H1 (cell line): ENCODE measurements at regions not wholly inside any gene's neighbourhood (a gene's known extent, or its start where the extent isn't known, plus 50 kb on each side); places are given as distances from the start of the nearest gene placed in this dataset.

ENCODE experiments used
- CTCF ChIA-PET: fragments of 300-600 bp; sonication (Branson Sonifier 250); formaldehyde crosslinking; loops from one replicate; lab custom pipeline; 2021; ENCODE audit not compliant: partially characterized antibody; lab: Charles Lee
- POLR2A ChIA-PET: fragments of 300-600 bp; sonication (Branson Sonifier 250); formaldehyde crosslinking; loops from one replicate; lab custom pipeline; 2021; ENCODE audit warnings: inconsistent platforms; ENCODE audit not compliant: partially characterized antibody; lab: Charles Lee
- DNase-seq, 2 experiments: peaks; one replicate each; pipeline versions ENCODE4 v3.0.0 to v3.0.0-alpha.2; 2010 to 2022; ENCODE audit warnings: low spot score in 2 of 2, low read depth in 1 of 2, mixed read lengths in 1 of 2
- FAIRE-seq: peaks from 2 replicates; lab custom pipeline; 2011; peaks lifted over from hg19 to GRCh38; lab: Jason Lieb, UNC
- H2AFZ ChIP-seq: 2 replicates; pipeline ENCODE4 v1.8.1; 2012; ENCODE audit warnings: low read length, inconsistent platforms
- H2AK5ac ChIP-seq: 2 replicates; pipeline ENCODE4 v1.6.1; 2013; ENCODE audit warnings: low read depth, low read length
- H2BK120ac ChIP-seq: replicated peaks from 2 replicates; pipeline ENCODE3; 2013; ENCODE audit warnings: low read depth, low read length, inconsistent platforms
- H2BK12ac ChIP-seq: 2 replicates; pipeline ENCODE4 v1.6.1; 2013; ENCODE audit warnings: low read depth, low read length
- H2BK15ac ChIP-seq: 2 replicates; pipeline ENCODE4 v1.6.1; 2013; ENCODE audit warnings: low read length
- H2BK20ac ChIP-seq: 2 replicates; pipeline ENCODE4 v1.6.1; 2013; ENCODE audit warnings: low read length
- H2BK5ac ChIP-seq: 2 replicates; pipeline ENCODE4 v1.6.1; 2013; ENCODE audit warnings: low read depth, low read length
- H3K14ac ChIP-seq: 2 replicates; pipeline ENCODE4 v1.6.1; 2013; ENCODE audit warnings: inconsistent platforms; ENCODE audit not compliant: insufficient read length
- H3K18ac ChIP-seq: 2 replicates; pipeline ENCODE4 v1.6.1; 2013; ENCODE audit warnings: low read length; ENCODE audit errors: extremely low read depth
- H3K23ac ChIP-seq: 2 replicates; pipeline ENCODE4 v1.6.1; 2013; ENCODE audit warnings: inconsistent platforms; ENCODE audit not compliant: insufficient read length
- H3K23me2 ChIP-seq: 2 replicates; pipeline ENCODE4 v1.6.1; 2013; ENCODE audit warnings: low read depth, low read length
- H3K27ac ChIP-seq: 2 replicates; pipeline ENCODE4 v1.6.1; 2011; ENCODE audit warnings: low read depth, low read length, inconsistent platforms
- H3K27me3 ChIP-seq, 4 experiments: replicated peaks in 1 of 4; 1 replicate in 1 of 4; 2 replicates in 3 of 4; pipeline versions ENCODE4 v1.6.1 to v1.8.1; 2011 to 2013; ENCODE audit warnings: low read length in 3 of 4, mild to moderate bottlenecking in 3 of 4, inconsistent platforms in 2 of 4, mixed read lengths in 2 of 4, moderate library complexity in 1 of 4; ENCODE audit not compliant: control insufficient read depth in 3 of 4, insufficient read depth in 3 of 4; ENCODE audit errors: extremely low read depth in 1 of 4
- H3K36me3 ChIP-seq, 4 experiments: 2 replicates each; pipeline versions ENCODE4 v1.6.1 to v1.8.1; 2011 to 2013; ENCODE audit warnings: mild to moderate bottlenecking in 4 of 4, low read length in 3 of 4, moderate library complexity in 2 of 4, control low read depth in 1 of 4, inconsistent platforms in 1 of 4; ENCODE audit not compliant: insufficient read depth in 4 of 4, control insufficient read depth in 2 of 4
- H3K4ac ChIP-seq: replicated peaks from 2 replicates; pipeline ENCODE3; 2013; ENCODE audit warnings: low read length, low read depth, mixed read lengths, inconsistent platforms; ENCODE audit not compliant: insufficient read length
- H3K4me1 ChIP-seq, 4 experiments: replicated peaks in 1 of 4; 1 replicate in 1 of 4; 2 replicates in 3 of 4; pipeline versions ENCODE4 v1.6.1 to v1.8.1; 2011 to 2013; ENCODE audit warnings: low read length in 3 of 4, inconsistent platforms in 2 of 4, mixed read lengths in 1 of 4; ENCODE audit not compliant: insufficient read depth in 4 of 4, control insufficient read depth in 3 of 4
- H3K4me2 ChIP-seq, 2 experiments: 2 replicates each; pipeline versions ENCODE4 v1.6.1 to v1.8.1; 2011 to 2013; ENCODE audit warnings: low read depth in 2 of 2, low read length in 2 of 2, control low read depth in 1 of 2, inconsistent platforms in 1 of 2, mild to moderate bottlenecking in 1 of 2; ENCODE audit not compliant: insufficient read depth in 1 of 2
- H3K4me3 ChIP-seq, 4 experiments: fragments of 200-600, 300-600 bp in 1 of 4; sonication (generic), shearing (Covaris generic), sonication (Bioruptor Twin) in 1 of 4; 2 replicates each; pipeline versions ENCODE4 v1.5.1 to v1.8.1; 2011 to 2016; ENCODE audit warnings: low read length in 4 of 4, low read depth in 3 of 4, control low read depth in 2 of 4, inconsistent platforms in 2 of 4, mild to moderate bottlenecking in 2 of 4, mixed read lengths in 1 of 4, moderate library complexity in 1 of 4; ENCODE audit not compliant: insufficient read depth in 2 of 4; ENCODE audit errors: extremely low read depth in 1 of 4
- H3K56ac ChIP-seq: replicated peaks from 2 replicates; pipeline ENCODE3; 2013; ENCODE audit warnings: low read depth, mild to moderate bottlenecking, mixed read lengths, low read length, inconsistent platforms; ENCODE audit not compliant: insufficient read length
- H3K79me1 ChIP-seq: 2 replicates; pipeline ENCODE4 v1.6.1; 2013; ENCODE audit warnings: low read depth, low read length, control low read depth
- H3K79me2 ChIP-seq, 2 experiments: 2 replicates each; pipeline versions ENCODE4 v1.6.1 to v1.8.1; 2012 to 2013; ENCODE audit warnings: low read length in 2 of 2, mild to moderate bottlenecking in 2 of 2, inconsistent platforms in 1 of 2; ENCODE audit not compliant: insufficient read depth in 2 of 2, control insufficient read depth in 1 of 2
- H3K9ac ChIP-seq, 4 experiments: replicated peaks in 1 of 4; 1 replicate in 1 of 4; 2 replicates in 3 of 4; pipeline versions ENCODE4 v1.6.1 to v1.8.1; 2011 to 2013; ENCODE audit warnings: low read depth in 3 of 4, low read length in 3 of 4, control low read depth in 2 of 4, mild to moderate bottlenecking in 2 of 4, moderate library complexity in 2 of 4, inconsistent platforms in 1 of 4; ENCODE audit errors: extremely low read depth in 1 of 4
- H3K9me3 ChIP-seq, 2 experiments: 2 replicates each; pipeline versions ENCODE4 v1.6.1 to v1.8.1; 2012 to 2013; ENCODE audit warnings: mild to moderate bottlenecking in 2 of 2, moderate library complexity in 2 of 2, control low read depth in 1 of 2, inconsistent platforms in 1 of 2, low read depth in 1 of 2, low read length in 1 of 2, mixed read lengths in 1 of 2; ENCODE audit not compliant: insufficient read depth in 2 of 2
- H4K20me1 ChIP-seq, 2 experiments: replicated peaks in 1 of 2; 2 replicates each; pipeline versions ENCODE3 to v1.8.1; 2011 to 2013; ENCODE audit warnings: inconsistent platforms in 2 of 2, low read length in 2 of 2, mild to moderate bottlenecking in 1 of 2; ENCODE audit not compliant: insufficient read depth in 2 of 2, control insufficient read depth in 1 of 2
- H4K5ac ChIP-seq: 2 replicates; pipeline ENCODE4 v1.6.1; 2013; ENCODE audit warnings: low read length, low read depth, mixed read lengths, inconsistent platforms; ENCODE audit not compliant: insufficient read length
- H4K8ac ChIP-seq: 2 replicates; pipeline ENCODE4 v1.8.0; 2013; ENCODE audit warnings: mild to moderate bottlenecking, moderate library complexity, low read length, inconsistent platforms; ENCODE audit not compliant: insufficient read depth; ENCODE audit errors: extremely low read depth
- H4K91ac ChIP-seq: replicated peaks from 2 replicates; pipeline ENCODE3; 2013; ENCODE audit warnings: low read length, mixed read lengths, inconsistent platforms; ENCODE audit not compliant: insufficient read length
- BACH1 ChIP-seq: IDR thresholded peaks from 2 replicates; pipeline ENCODE4 v1.6.1; 2012; ENCODE audit warnings: low read length, improper control_type of control experiment
- CEBPB ChIP-seq: IDR thresholded peaks from 2 replicates; pipeline ENCODE4 v1.6.1; 2012; ENCODE audit warnings: low read depth, low read length
- CHD2 ChIP-seq: IDR thresholded peaks from 2 replicates; pipeline ENCODE4 v1.6.1; 2012; ENCODE audit warnings: low read length, improper control_type of control experiment
- GTF2F1 ChIP-seq: IDR thresholded peaks from 2 replicates; pipeline ENCODE4 v1.6.1; 2012; ENCODE audit warnings: low read depth, low read length, improper control_type of control experiment, borderline replicate concordance
- KDM1A ChIP-seq: fragments of 200-600, 300-600 bp; sonication (generic); IDR thresholded peaks from 2 replicates; pipeline ENCODE4 v1.7.1; 2016; ENCODE audit warnings: mild to moderate bottlenecking, low read length, borderline replicate concordance
- POLR2A ChIP-seq, 2 experiments: IDR thresholded peaks; 1 replicate in 1 of 2; 2 replicates in 1 of 2; pipeline ENCODE4 v1.6.1; 2011; ENCODE audit warnings: low read depth in 2 of 2, low read length in 2 of 2, mild to moderate bottlenecking in 2 of 2; ENCODE audit errors: control extremely low read depth in 1 of 2
- SP2 ChIP-seq: IDR thresholded peaks from 2 replicates; pipeline ENCODE4 v1.6.1; 2012; ENCODE audit warnings: mild to moderate bottlenecking, low read length, inconsistent platforms
- TAF1 ChIP-seq: IDR thresholded peaks from 2 replicates; pipeline ENCODE4 v1.6.1; 2011; ENCODE audit warnings: mild to moderate bottlenecking, low read depth, low read length
- TAF7 ChIP-seq: optimal IDR thresholded peaks from 2 replicates; pipeline ENCODE3; 2011; ENCODE audit warnings: low read depth, mild to moderate bottlenecking, inconsistent platforms, low read length, moderate library complexity, borderline replicate concordance
- YY1 ChIP-seq: IDR thresholded peaks from 2 replicates; pipeline ENCODE4 v1.6.1; 2011; ENCODE audit warnings: low read depth, mild to moderate bottlenecking, low read length
- WGBS, 2 experiments: shearing (Covaris generic) in 1 of 2; methylation state at CpG; one replicate each; pipeline versions ENCODE4 v1.1.6 to v1.1.7; 2013 to 2015; ENCODE audit warnings: low lambda C conversion rate in 2 of 2, mixed read lengths in 2 of 2, inconsistent platforms in 1 of 2, low coverage in 1 of 2, missing lambda C conversion rate in 1 of 2; ENCODE audit not compliant: insufficient replicate concordance in 2 of 2, insufficient coverage in 1 of 2, insufficient read length in 1 of 2; ENCODE audit errors: extremely low coverage in 1 of 2, missing lambda C conversion rate in 1 of 2; 5-methylcytosine and 5-hydroxymethylcytosine counted together
- TF ChIP-seq, protein P1 (sequence below): IDR thresholded peaks from 2 replicates; pipeline ENCODE4 v1.6.1; 2012; ENCODE audit warnings: inconsistent platforms

DNA sequence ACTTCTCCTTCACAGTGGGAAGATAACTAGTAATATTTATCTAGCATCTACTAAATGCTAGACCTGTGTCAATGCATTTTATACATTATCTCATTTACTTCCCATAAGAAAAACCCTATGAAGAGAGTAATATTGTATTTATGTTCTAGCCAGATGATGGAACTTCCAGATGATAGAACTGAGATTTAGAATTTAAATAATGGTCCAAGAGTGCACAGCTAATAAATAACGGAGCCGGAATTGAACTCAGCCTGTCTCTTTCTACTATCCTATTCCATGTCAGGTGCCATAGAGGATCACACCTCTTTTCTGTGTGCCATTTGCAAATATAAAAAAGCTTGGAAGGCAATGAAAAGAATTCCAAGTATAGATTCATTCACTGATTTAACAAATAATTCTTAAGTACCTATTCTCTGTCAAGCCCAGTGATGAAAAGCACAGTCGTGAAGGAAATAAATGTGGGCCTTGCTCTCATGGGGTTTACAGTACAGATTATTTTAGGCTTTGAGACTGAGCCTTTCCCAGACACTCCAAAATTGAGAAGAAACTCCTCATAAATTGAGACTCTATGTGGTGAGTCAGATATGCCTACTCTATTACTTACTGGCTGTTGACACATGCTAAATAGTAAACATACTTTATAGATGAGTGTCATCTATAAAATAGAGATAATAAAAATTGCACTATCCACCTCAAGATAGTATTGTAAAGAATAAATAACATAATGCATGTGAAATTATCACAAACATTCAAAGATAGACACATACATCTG is 378.0 kb upstream of the PRMT6 start:
- POLR2A ChIA-PET: no interaction called here
- no peak overlapping the region for H3K4ac ChIP-seq
- no peaks in the 10 kb centered on the region for H3K79me1 ChIP-seq
- H3K4me2 ChIP-seq: no peak overlapping the region
- no peaks in the 10 kb centered on the region for H4K20me1 ChIP-seq
- DNase-seq: no peak
- no peaks in the 10 kb centered on the region for H3K23me2 ChIP-seq
- no peaks in the 10 kb centered on the region for H3K27me3 ChIP-seq
- no peak overlapping the region for H2AK5ac ChIP-seq
- no peak overlapping the region for H4K91ac ChIP-seq
- H3K9me3 ChIP-seq: no peaks in the 10 kb centered on the region
- H3K14ac ChIP-seq: no peak overlapping the region
- H2BK120ac ChIP-seq: no peak overlapping the region
- no peaks in the 10 kb centered on the region for H3K79me2 ChIP-seq
- peaks cover 0 to 3% (median 0%) of the 10 kb centered on the region in 4 experiments; a peak in 3 of 7 replicates for H3K4me1 ChIP-seq
- no peak overlapping the region for H3K18ac ChIP-seq
- no peak overlapping the region for H3K9ac ChIP-seq
- H3K36me3 ChIP-seq: no peaks in the 10 kb centered on the region
- no peak overlapping the region for H3K4me3 ChIP-seq
- no peak overlapping the region for H2BK15ac ChIP-seq
- FAIRE-seq: no peak
- H2BK12ac ChIP-seq: no peak overlapping the region
- no peak overlapping the region for H4K8ac ChIP-seq
- no peak overlapping the region for H3K56ac ChIP-seq
- no peak overlapping the region for H4K5ac ChIP-seq
- CTCF ChIA-PET: interaction anchor here (0.8 kb wide), 1 partner anchor 11 kb away, joined by 3 read pairs; no protein-coding TSS in a partner anchor
- H2BK5ac ChIP-seq: no peak overlapping the region
- H3K23ac ChIP-seq: no peak overlapping the region
- WGBS, 2 experiments: 94% methylated on average over 3 of the region's 3 CpGs; no CpG with 5 or more reads in 1 of the 2 experiments
- no peak overlapping the region for H2AFZ ChIP-seq
- H3K27ac ChIP-seq: no peak overlapping the region
- H2BK20ac ChIP-seq: no peak overlapping the region
- TF ChIP-seq YY1 (no peak), GTF2F1 (no peak), KDM1A (no peak), SP2 (no peak), BACH1 (no peak), CHD2 (no peak), TAF7 (no peak), CEBPB (no peak), POLR2A (IDR thresholded peaks at IDR 0.05; ENCODE audit: control extremely low read depth in 1 of 2, low read depth in 2 of 2, low read length in 2 of 2) (no peak), TAF1 (no peak)
- TF ChIP-seq, protein P1, sequence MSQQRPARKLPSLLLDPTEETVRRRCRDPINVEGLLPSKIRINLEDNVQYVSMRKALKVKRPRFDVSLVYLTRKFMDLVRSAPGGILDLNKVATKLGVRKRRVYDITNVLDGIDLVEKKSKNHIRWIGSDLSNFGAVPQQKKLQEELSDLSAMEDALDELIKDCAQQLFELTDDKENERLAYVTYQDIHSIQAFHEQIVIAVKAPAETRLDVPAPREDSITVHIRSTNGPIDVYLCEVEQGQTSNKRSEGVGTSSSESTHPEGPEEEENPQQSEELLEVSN: no peak
